Activated CD4-positive, CD25-positive, alpha-beta regulatory T cell treated with anti-CD3 and anti-CD28 coated beads, Interleukin-2, amount 50 U/mL, for 24 hours (primary cell): ENCODE measurements at regions not wholly inside any gene's neighbourhood (a gene's known extent, or its start where the extent isn't known, plus 50 kb on each side); places are given as distances from the start of the nearest gene placed in this dataset.
A peak's percentile ranks its signal among the peaks of the same experiment; 100 is the strongest.
"Not testable (repeated sequence)": the region's sequence is repeated elsewhere in the genome, so short reads cannot be mapped to it uniquely, and the experiment has no call there.

Source experiments
- ATAC-seq, 2 donors: fragments of 150-1000 bp; cut with Tn5 transposase; one replicate each; pipeline ENCODE4 v1.10.0; 2021; ENCODE audit warnings: mild to moderate bottlenecking in 1 of 2, moderate library complexity in 1 of 2

- ATAC-seq = no peak
These were observed 92.1 kb downstream of the ZNF467 start for GRCh38 chr7:149681274-149681673.

DNA sequence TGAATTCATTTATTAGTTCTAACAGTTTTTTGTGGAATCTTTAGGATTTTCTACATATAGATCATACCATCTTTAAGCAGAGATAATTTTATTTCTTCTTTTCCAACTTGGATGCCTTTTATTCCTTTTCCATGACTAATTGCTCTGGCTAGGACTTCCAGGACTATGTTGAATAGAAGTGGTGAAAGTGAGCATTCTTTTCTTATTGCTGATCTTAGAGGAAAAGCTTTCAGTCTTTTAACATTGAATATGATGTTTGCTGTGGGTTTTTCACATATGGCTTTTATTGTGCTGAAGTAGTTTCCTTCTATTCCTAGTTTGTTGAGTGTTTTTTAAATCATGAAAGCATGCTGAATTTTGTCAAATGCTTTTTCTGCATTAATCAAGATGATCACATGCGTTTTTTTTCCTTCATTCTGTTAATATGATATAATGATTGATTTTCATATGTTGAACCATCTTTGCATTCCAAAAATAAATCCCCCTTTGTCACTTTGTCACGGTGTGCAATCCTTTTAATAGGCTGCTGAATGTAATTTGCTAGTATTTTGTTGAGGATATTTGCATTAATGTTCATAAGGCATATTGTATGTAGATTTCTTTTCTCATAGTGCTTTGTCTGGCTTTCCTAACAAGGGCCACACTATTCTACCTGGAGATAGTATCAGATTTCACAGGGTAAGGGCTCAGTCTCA lies 92.9 kb downstream of the ZNF467 start:
- no peak for ATAC-seq

DNA sequence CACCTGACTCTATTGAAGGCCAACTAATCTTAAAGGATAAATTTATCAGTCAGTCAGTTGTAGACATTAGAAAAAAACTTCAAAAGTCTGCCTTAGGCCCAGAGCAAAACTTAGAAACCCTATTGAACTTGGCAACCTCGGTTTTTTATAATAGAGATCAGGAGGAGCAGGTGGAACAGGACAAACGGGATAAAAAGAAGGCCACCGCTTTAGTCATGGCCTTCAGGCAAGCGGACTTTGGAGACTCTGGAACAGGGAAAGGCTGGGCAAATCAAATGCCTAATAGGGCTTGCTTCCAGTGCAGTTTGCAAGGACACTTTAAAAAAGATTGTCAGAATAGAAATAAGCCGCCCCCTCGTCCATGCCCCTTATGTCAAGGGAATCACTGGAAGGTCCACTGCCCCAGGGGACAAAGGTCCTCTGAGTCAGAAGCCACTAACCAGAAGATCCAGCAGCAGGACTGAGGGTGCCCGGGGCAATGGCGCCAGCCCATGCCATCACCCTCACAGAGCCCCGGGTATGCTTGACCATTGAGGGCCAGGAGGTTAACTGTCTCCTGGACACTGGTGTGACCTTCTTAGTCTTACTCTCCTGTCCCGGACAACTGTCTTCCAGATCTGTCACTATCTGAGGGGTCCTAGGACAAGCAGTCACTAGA lies 98.5 kb downstream of the ZNF467 start:
- ATAC-seq = not testable (repeated sequence)

DNA sequence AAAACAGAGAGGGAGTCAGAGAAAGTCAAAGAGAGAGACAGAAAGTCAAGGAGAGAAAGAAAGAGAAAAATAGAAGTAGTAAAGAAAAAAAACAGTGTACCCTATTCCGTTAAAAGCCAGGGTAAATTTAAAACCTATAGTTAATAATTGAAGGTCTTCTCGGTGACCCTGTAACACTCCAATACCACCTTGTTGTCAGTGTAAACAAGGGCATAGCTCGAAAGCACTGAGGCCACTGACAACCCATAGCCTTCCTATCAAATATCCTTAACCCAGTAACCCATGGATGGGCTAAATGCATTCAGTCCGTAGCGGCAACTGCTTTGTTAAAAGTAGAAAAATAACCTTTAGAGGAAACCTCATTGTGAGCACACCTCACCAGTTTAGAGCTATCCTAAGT lies 100.4 kb downstream of the ZNF467 start:
- no peak for ATAC-seq

DNA sequence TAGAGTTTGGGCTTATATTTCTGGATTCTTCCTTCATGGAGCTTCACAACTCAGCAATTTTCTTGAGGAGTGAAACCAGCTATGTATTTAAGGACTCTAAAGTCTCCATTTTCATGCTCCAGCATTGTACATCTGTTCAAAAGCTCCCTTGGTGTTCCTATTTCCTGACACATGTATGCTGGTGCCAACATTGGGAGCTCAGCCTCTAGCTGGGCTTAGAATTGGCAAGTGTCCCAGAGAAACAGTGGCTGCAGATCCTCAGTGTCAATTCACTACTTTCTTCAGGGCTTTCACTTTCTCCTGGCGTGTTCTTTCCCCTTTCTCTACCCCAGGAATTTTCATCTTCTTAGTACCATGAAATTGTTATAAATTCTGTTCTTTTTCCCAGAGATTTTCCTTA lies 103.1 kb downstream of the ZNF467 start:
- ATAC-seq = no peak

- no peak for ATAC-seq
These were observed 104.1 kb downstream of the ZNF467 start for GRCh38 chr7:149669121-149669818.

GRCh38 chr7:149666360-149666945 lies 106.9 kb downstream of the ZNF467 start:
- no peak for ATAC-seq

DNA sequence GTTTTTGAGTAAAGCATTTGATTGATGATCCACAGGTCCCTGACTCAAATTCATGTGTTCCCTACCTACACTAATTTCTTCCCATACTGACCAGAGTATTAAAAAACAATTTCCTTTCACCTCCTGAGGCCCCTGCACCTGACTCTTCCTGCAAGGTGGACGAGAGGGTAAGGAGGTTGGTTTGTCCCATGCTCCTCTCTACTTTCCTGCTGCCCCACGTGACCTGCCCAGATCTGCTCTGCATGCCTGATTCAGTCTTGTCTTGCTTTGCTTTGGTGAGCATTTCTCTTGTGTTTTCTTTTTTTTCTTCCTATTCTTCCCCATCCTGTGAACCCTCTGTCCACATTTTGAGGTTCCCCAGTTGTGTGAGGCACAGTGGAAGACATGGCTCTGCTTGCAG lies 107.8 kb downstream of the ZNF467 start:
- ATAC-seq = not testable (repeated sequence)

- no peak for ATAC-seq
These were observed 108.7 kb downstream of the ZNF467 start for GRCh38 chr7:149664666-149665065.

GRCh38 chr7:149664176-149664575 lies 109.2 kb downstream of the ZNF467 start:
- no peak for ATAC-seq

DNA sequence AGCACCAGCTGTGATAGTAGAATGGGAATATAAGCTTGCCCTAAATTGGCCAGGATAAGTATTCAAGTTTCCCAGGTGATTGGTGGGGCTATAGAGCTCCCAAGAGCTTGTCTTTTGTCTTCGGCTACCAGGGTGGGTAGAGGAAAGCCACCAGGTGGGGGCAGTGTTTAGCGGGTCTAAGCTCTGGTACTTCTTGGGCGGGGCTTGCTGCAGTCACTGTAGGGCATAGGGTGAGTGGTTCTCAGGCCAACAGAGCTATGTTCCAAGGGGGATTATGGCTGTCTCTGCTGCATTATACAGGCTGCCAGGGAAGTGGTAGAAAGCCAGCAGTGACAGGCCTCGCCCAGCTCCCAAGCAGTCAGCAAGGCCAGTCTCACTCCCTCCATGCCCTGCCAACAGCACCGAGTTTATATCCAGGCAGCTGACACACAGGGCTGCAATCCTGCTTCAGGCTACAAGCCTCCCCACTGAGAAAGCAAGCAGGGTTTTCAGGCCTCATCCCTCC lies 110.7 kb downstream of the ZNF467 start:
- peak; percentile 53 to 69 for ATAC-seq

GRCh38 chr7:149655784-149656183 lies 117.6 kb downstream of the ZNF467 start:
- no peak for ATAC-seq

DNA sequence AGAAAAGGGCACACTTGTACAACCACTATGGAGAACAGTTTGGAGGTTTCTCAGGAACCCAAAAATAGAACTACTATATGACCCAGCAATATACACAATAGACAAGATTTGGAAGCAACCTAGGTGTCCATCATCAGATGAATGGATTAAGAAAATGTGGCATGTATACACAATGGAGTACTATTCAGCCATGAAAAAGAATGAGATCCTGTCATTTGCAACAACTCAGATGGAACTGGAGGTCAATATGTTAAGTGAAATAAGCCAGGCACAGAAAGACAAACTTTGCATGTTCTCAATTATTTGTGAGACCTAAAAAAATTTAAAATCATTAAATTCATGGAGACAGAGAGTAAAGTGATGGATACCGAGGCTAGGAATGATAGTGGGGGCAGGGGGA lies 118.8 kb downstream of the ZNF467 start:
- ATAC-seq = no peak

GRCh38 chr7:149650190-149650589 lies 123.2 kb downstream of the ZNF467 start:
- not testable (repeated sequence) for ATAC-seq

- no peak for ATAC-seq
These were observed 128.6 kb downstream of the ZNF467 start for GRCh38 chr7:149644754-149645153.

DNA sequence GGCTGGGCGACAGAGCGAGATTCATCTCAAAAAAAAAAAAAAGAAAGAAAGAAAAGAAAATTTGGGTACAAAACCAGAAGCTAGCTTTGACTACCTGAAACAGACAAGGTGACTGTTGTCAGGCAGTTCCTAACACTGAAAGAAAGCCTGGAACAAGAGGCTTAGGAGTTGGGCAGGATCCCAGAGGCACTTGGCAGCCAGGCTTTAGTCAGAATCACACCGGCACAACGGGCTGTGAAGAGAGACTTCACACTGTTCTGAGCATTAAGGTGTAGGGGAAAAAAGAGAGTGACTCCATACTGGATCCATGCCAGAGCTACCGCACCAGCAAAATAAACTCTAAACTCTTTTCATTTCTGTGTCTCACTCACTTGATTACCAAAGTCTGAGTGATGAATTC lies 130.8 kb downstream of the ZNF467 start:
- no peak for ATAC-seq

GRCh38 chr7:149638566-149639320 lies 134.6 kb downstream of the ZNF467 start:
- ATAC-seq = no peak

GRCh38 chr7:149637911-149638565 lies 135.3 kb downstream of the ZNF467 start:
- no peak for ATAC-seq

DNA sequence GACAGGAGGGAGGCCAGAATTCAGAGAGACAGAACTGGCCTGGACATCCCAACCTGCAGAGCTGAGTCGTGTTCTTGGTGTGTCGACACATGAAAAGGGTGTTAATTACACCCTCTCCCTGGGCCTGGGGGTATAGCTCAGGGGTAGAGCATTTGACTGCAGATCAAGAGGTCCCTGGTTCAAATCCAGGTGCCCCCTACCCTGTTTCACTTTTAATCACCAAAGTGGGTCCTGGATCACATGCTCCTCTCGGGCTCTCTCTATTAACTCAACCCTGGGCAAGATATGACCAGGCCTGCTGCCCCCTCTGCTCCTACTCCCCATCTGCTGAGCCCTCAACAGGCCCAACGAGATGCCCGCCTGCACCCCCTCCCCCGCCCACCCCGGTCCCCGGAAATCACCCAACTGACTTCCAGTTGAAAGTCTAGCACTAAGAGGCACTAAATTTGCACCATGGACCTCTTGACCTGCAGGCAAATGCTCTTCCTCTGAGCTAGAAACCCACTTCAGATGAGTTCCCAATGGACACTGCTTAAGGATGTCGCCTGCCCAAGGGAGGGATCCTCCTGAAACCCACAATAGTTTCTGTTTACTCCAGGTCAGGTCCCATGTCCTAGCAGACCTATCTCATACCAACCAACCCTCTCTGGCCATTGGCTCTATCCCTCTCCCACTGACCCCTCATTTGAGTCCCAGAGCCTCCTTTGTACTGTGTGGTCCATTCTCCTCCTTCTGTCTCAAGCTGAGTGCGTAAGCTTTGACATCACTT lies 137.6 kb downstream of the ZNF467 start:
- ATAC-seq = no peak

DNA sequence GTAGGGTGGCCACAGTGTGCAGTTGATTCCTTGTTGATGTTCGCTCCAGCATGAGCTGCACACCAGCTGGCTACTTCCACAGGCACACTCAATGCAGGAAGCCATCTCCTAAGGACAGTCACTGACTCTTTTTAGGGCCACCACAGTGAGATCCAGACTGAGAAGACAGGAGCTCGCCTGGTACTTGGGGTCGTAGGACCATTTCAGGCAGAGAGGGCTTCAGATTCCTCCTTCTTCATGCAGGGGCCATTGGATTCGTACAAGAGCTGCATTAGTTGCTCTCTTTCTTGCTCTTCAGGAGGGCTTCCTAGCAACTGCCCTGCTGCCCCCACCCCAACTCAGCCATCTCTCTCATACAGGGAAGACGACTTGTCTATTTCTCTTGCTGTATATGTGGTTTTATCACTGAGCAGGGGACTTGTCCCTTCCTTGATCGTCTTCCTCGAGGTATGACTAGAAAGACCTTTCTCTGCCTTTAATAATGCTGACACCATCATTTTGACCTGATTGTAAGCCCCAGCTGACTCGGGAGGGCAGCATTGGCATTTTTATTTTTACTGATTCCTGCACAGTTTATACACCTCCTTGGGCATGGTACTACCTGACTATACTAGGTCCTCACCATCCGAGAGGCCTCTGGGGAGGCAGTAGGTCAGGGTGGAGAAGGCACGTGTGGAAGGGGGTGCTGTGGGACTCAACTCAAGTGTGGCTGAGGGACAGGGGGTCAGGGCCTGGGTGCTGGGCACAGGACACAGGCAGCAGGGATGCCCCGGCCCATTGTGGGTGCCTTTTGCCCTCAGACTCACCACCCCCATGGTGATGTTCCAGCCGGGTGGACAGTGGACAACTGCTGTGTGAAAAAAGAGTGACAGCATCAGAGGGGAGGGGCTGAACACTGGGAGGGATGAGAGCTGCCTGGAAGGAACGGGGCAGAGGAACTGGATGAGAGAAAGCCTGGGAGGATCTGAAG lies 136.7 kb upstream of the ZNF746 start:
- no peak for ATAC-seq
